ENCODE measurements at regions not wholly inside any gene's neighbourhood (a gene's known extent, or its start where the extent isn't known, plus 50 kb on each side); places are given as distances from the start of the nearest gene placed in this dataset.

DNA sequence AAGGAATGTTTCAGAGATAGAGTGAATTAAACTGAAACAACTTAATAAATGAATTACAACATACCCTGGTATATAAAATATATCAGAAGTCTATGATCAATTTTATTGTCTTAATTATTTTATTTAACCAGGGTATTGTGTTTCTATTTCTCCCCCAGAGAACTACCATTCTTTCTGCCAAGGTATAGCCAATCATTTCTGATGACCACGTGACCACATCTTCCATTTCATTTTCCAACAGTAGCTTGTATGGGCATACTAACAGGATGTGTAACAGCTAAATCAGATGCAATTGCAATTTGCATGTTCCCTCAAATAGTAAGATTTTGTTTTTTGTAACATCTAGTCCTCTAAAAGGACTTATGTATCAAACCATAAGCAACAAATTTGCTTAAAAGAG, 123.9 kb upstream of the COL1A2 start:
- no peak for TF ChIP-seq CTCF (IDR thresholded peaks at IDR 0.05)
- no peak for TF ChIP-seq EP300 (IDR thresholded peaks at IDR 0.05)
- no peak for TF ChIP-seq POLR2A (IDR thresholded peaks at IDR 0.05)
- no peak for TF ChIP-seq POLR2AphosphoS5 (IDR thresholded peaks at IDR 0.05)
